OCI-LY3 (cell line): ENCODE measurements at regions not wholly inside any gene's neighbourhood (a gene's known extent, or its start where the extent isn't known, plus 50 kb on each side); places are given as distances from the start of the nearest gene placed in this dataset.

Source experiments
- H2AFZ ChIP-seq: fragments of 200-600, 300-600 bp; shearing (Covaris generic); 2 replicates; pipeline ENCODE4 v1.6.0; 2014; ENCODE audit warnings: antibody characterized with exemption, low read depth, low read length
- H3K27ac ChIP-seq: fragments of 200-600, 300-600 bp; sonication (generic); 2 replicates; pipeline ENCODE4 v1.5.1; 2014; ENCODE audit warnings: mild to moderate bottlenecking, low read length, moderate library complexity, mixed read lengths
- H3K27me3 ChIP-seq: fragments of 200-600, 300-600 bp; sonication (generic); 2 replicates; pipeline ENCODE4 v1.6.1; 2014; ENCODE audit warnings: low read depth, low read length, mixed read lengths
- H3K36me3 ChIP-seq: fragments of 200-600, 300-600 bp; sonication (generic); replicated peaks from 2 replicates; pipeline ENCODE3; 2014; ENCODE audit warnings: low read depth, low read length, mixed read lengths
- H3K4me1 ChIP-seq: fragments of 300-600, 200-600 bp; sonication (generic); 2 replicates; pipeline ENCODE4 v1.6.1; 2014; ENCODE audit warnings: low read length, mixed read lengths
- H3K4me2 ChIP-seq: fragments of 200-600, 300-600 bp; sonication (generic); 2 replicates; pipeline ENCODE4 v1.6.1; 2014; ENCODE audit warnings: low read length, mixed read lengths
- H3K4me3 ChIP-seq: fragments of 300-600, 200-600 bp; sonication (generic); 2 replicates; pipeline ENCODE4 v1.5.1; 2014; ENCODE audit warnings: antibody characterized with exemption, mild to moderate bottlenecking, low read length, moderate library complexity
- H3K79me2 ChIP-seq: fragments of 300-600, 200-600 bp; shearing (Covaris generic); 2 replicates; pipeline ENCODE4 v1.6.1; 2014; ENCODE audit warnings: mild to moderate bottlenecking, low read length, mixed read lengths
- H3K9ac ChIP-seq: fragments of 300-600, 200-600 bp; shearing (Covaris generic); 2 replicates; pipeline ENCODE4 v1.6.0; 2014; ENCODE audit warnings: mild to moderate bottlenecking, low read length, moderate library complexity
- H3K9me3 ChIP-seq: fragments of 200-600, 300-600 bp; shearing (Covaris generic); 2 replicates; pipeline ENCODE4 v1.6.1; 2014; ENCODE audit warnings: low read length, mixed read lengths; ENCODE audit not compliant: insufficient read depth
- H4K20me1 ChIP-seq: fragments of 200-600, 300-600 bp; sonication (generic); 2 replicates; pipeline ENCODE4 v1.6.1; 2016; ENCODE audit warnings: low read length, mixed read lengths; ENCODE audit not compliant: insufficient read depth
- CTCF ChIP-seq: fragments of 200-600, 300-600 bp; sonication (generic); IDR thresholded peaks from 2 replicates; pipeline ENCODE4 v1.5.1; 2014; ENCODE audit warnings: antibody characterized with exemption, low read length, low read depth
- EZH2phosphoT487 ChIP-seq: fragments of 200-600 bp; shearing (Covaris generic); IDR thresholded peaks from 2 replicates; pipeline ENCODE4 v1.6.1; 2018; ENCODE audit warnings: antibody characterized with exemption, mixed run types, low read depth

GRCh38 chr10:124219655-124220054, 126.3 kb upstream of the CHST15 start:
- Histone ChIP-seq H3K27ac (no peak overlapping the region), H3K9me3 (no peaks in the 10 kb centered on the region), H3K4me3 (no peak overlapping the region), H3K36me3 (no peaks in the 10 kb centered on the region), H4K20me1 (no peaks in the 10 kb centered on the region), H3K9ac (no peak overlapping the region), H3K4me1 (no peaks in the 10 kb centered on the region), H3K4me2 (no peak overlapping the region), H3K79me2 (no peaks in the 10 kb centered on the region), H3K27me3 (no peaks in the 10 kb centered on the region), H2AFZ (no peak overlapping the region)
- TF ChIP-seq EZH2phosphoT487 (no peak), CTCF (no peak)

- Histone ChIP-seq H3K4me3 (no peak overlapping the region), H3K9ac (no peak overlapping the region), H3K4me2 (no peak overlapping the region), H4K20me1 (no peaks in the 10 kb centered on the region), H3K27me3 (no peaks in the 10 kb centered on the region), H3K36me3 (no peaks in the 10 kb centered on the region), H3K4me1 (no peaks in the 10 kb centered on the region), H3K79me2 (no peaks in the 10 kb centered on the region), H3K9me3 (no peaks in the 10 kb centered on the region), H2AFZ (no peak overlapping the region), H3K27ac (no peak overlapping the region)
- TF ChIP-seq CTCF = no peak
- no peak for TF ChIP-seq EZH2phosphoT487
These were observed 125.7 kb upstream of the CHST15 start for GRCh38 chr10:124219062-124219461.

- Histone ChIP-seq H3K36me3 (no peaks in the 10 kb centered on the region), H3K27ac (no peak overlapping the region), H3K4me1 (no peaks in the 10 kb centered on the region), H4K20me1 (no peaks in the 10 kb centered on the region), H3K79me2 (no peaks in the 10 kb centered on the region), H2AFZ (no peak overlapping the region), H3K27me3 (no peaks in the 10 kb centered on the region), H3K9me3 (no peaks in the 10 kb centered on the region), H3K4me3 (no peak overlapping the region), H3K9ac (no peak overlapping the region), H3K4me2 (no peak overlapping the region)
- TF ChIP-seq EZH2phosphoT487 (no peak), CTCF (peak; percentile 27; the same call in 1 of the 2 replicates)
These were observed 124.8 kb upstream of the CHST15 start for GRCh38 chr10:124217906-124218804.

GRCh38 chr10:124217031-124217430, 123.6 kb upstream of the CHST15 start:
- no peak overlapping the region for H3K27ac ChIP-seq
- H3K36me3 ChIP-seq = no peaks in the 10 kb centered on the region
- H3K4me3 ChIP-seq = no peak overlapping the region
- no peaks in the 10 kb centered on the region for H3K27me3 ChIP-seq
- no peaks in the 10 kb centered on the region for H3K79me2 ChIP-seq
- no peak overlapping the region for H3K9ac ChIP-seq
- no peaks in the 10 kb centered on the region for H4K20me1 ChIP-seq
- no peaks in the 10 kb centered on the region for H3K9me3 ChIP-seq
- TF ChIP-seq CTCF (no peak), EZH2phosphoT487 (no peak)
- no peaks in the 10 kb centered on the region for H3K4me1 ChIP-seq
- no peak overlapping the region for H2AFZ ChIP-seq
- no peak overlapping the region for H3K4me2 ChIP-seq
